HEK293 (cell line): ENCODE measurements at regions not wholly inside any gene's neighbourhood (a gene's known extent, or its start where the extent isn't known, plus 50 kb on each side); places are given as distances from the start of the nearest gene placed in this dataset.

ENCODE experiments used
- CTCF ChIP-seq: fragments of 450-650 bp; formaldehyde crosslinking; IDR thresholded peaks from 2 replicates; pipeline ENCODE4 v1.5.1; 2016; ENCODE audit warnings: missing biosample characterization, missing genetic modification characterization
- KLF16 ChIP-seq: fragments of 450-650 bp; formaldehyde crosslinking; IDR thresholded peaks from 2 replicates; pipeline ENCODE4 v1.5.1; 2017; ENCODE audit warnings: missing biosample characterization, missing genetic modification characterization
- ZBTB21 ChIP-seq: fragments of 450-650 bp; formaldehyde crosslinking; IDR thresholded peaks from 2 replicates; pipeline ENCODE4 v1.5.1; 2017; ENCODE audit warnings: missing biosample characterization, missing genetic modification characterization
- ZBTB7A ChIP-seq: fragments of 450-650 bp; formaldehyde crosslinking; IDR thresholded peaks from 2 replicates; pipeline ENCODE4 v1.5.1; 2016; ENCODE audit warnings: low read depth, missing biosample characterization, missing genetic modification characterization
- ZNF157 ChIP-seq: fragments of 450-650 bp; formaldehyde crosslinking; IDR thresholded peaks from 2 replicates; pipeline ENCODE4 v1.5.1; 2016; ENCODE audit warnings: missing biosample characterization, missing genetic modification characterization
- ZNF223 ChIP-seq: fragments of 450-650 bp; formaldehyde crosslinking; IDR thresholded peaks from 2 replicates; pipeline ENCODE4 v1.5.1; 2016; ENCODE audit warnings: missing biosample characterization, missing genetic modification characterization
- ZNF266 ChIP-seq: fragments of 450-650 bp; formaldehyde crosslinking; IDR thresholded peaks from 2 replicates; pipeline ENCODE4 v1.5.1; 2016; ENCODE audit warnings: missing biosample characterization, missing genetic modification characterization, low read depth
- ZNF274 ChIP-seq, 2 experiments: fragments of 200-500 bp in 1 of 2; fragments of 450-650 bp in 1 of 2; sonication (Bioruptor generic) in 1 of 2; formaldehyde crosslinking in 1 of 2; IDR thresholded peaks; 2 replicates each; pipeline versions ENCODE4 v1.5.1 to v1.6.1; 2014 to 2016; ENCODE audit warnings: borderline replicate concordance in 1 of 2, inconsistent platforms in 1 of 2, low read length in 1 of 2, missing biosample characterization in 1 of 2, missing genetic modification characterization in 1 of 2
- ZNF280C ChIP-seq: fragments of 450-650 bp; formaldehyde crosslinking; IDR thresholded peaks from 2 replicates; pipeline ENCODE4 v1.5.1; 2016; ENCODE audit warnings: missing biosample characterization, missing genetic modification characterization
- ZNF426 ChIP-seq: fragments of 450-650 bp; formaldehyde crosslinking; IDR thresholded peaks from 2 replicates; pipeline ENCODE4 v1.5.1; 2017; ENCODE audit warnings: missing biosample characterization, missing genetic modification characterization, mild to moderate bottlenecking, inconsistent platforms, moderate library complexity
- ZNF639 ChIP-seq: fragments of 450-650 bp; formaldehyde crosslinking; IDR thresholded peaks from 2 replicates; pipeline ENCODE4 v1.5.1; 2016; ENCODE audit warnings: missing biosample characterization, missing genetic modification characterization
- ZNF677 ChIP-seq: fragments of 450-650 bp; IDR thresholded peaks from 2 replicates; pipeline ENCODE4 v1.5.0; 2018; ENCODE audit warnings: missing biosample characterization, mild to moderate bottlenecking, missing genetic modification characterization, moderate library complexity
- ZSCAN16 ChIP-seq: fragments of 450-650 bp; formaldehyde crosslinking; IDR thresholded peaks from 2 replicates; pipeline ENCODE4 v1.5.1; 2016; ENCODE audit warnings: missing biosample characterization, missing genetic modification characterization
- TF ChIP-seq, protein P1 (sequence below): fragments of 450-650 bp; IDR thresholded peaks from 2 replicates; pipeline ENCODE4 v1.5.1; 2018; ENCODE audit warnings: missing biosample characterization, missing genetic modification characterization

DNA sequence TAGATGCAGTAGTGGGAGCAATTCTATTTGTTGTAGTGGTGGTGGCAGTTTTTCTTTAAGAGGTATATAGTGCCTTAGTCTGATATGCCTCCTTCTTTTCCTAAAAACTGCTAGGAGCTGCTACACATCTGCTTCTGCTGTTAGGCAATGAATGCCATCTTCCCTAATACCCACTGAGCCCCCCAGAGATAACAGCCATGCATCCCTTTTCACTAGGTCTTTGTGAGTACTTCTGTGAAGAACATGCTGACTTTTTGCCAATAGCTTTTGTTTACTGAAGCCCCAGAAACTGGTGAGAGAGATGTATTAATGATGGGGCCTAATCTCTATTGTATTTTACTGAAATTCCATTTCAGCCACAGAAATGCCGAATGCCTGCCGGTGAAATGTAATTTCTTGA is 92.6 kb upstream of the CHL1 start:
- TF ChIP-seq CTCF (tag by site-specific recombination) (no peak), ZBTB21 (tag by site-specific recombination) (no peak), KLF16 (tag by site-specific recombination) (no peak), ZSCAN16 (tag by site-specific recombination) (no peak), ZNF157 (tag by site-specific recombination) (no peak), ZNF426 (tag by site-specific recombination) (no peak), ZNF223 (tag by site-specific recombination) (no peak), ZNF639 (tag by site-specific recombination) (no peak), ZBTB7A (tag by site-specific recombination) (no peak), ZNF266 (no peak), ZNF677 (no peak), ZNF280C (tag by site-specific recombination) (no peak), ZNF274 (IDR thresholded peaks at IDR 0.05; ENCODE audit: low read length) (no peak), ZNF274 (tag by site-specific recombination; IDR thresholded peaks at IDR 0.05; ENCODE audit: borderline replicate concordance) (no peak)
- TF ChIP-seq, protein P1, sequence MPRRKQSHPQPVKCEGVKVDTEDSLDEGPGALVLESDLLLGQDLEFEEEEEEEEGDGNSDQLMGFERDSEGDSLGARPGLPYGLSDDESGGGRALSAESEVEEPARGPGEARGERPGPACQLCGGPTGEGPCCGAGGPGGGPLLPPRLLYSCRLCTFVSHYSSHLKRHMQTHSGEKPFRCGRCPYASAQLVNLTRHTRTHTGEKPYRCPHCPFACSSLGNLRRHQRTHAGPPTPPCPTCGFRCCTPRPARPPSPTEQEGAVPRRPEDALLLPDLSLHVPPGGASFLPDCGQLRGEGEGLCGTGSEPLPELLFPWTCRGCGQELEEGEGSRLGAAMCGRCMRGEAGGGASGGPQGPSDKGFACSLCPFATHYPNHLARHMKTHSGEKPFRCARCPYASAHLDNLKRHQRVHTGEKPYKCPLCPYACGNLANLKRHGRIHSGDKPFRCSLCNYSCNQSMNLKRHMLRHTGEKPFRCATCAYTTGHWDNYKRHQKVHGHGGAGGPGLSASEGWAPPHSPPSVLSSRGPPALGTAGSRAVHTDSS (tag by site-specific recombination) = no peak
